Activated CD8-positive, alpha-beta T cell treated with anti-CD3 and anti-CD28 coated beads, Interleukin-2, amount 10 ng/mL, durations not matched to agents 7 days and 5 days (primary cell): ENCODE measurements at regions not wholly inside any gene's neighbourhood (a gene's known extent, or its start where the extent isn't known, plus 50 kb on each side); places are given as distances from the start of the nearest gene placed in this dataset.
"Not testable (repeated sequence)": the region's sequence is repeated elsewhere in the genome, so short reads cannot be mapped to it uniquely, and the experiment has no call there.

Experiments
- ATAC-seq: fragments of 150-1000 bp; cut with Tn5 transposase; one replicate; pipeline ENCODE4 v1.10.0; 2021; ENCODE audit warnings: moderate library complexity
- CTCF ChIA-PET: fragments of 350-600 bp; sonication (Branson Sonifier 250); formaldehyde crosslinking; loops from one replicate; lab custom pipeline; 2021; ENCODE audit warnings: antibody characterized with exemption; lab: Charles Lee
- POLR2A ChIA-PET: fragments of 350-600 bp; sonication (Branson Sonifier 250); formaldehyde crosslinking; loops from one replicate; lab custom pipeline; 2021; ENCODE audit warnings: antibody characterized with exemption; lab: Charles Lee
- DNase-seq: peaks from one replicate; pipeline ENCODE4 v3.0.0-alpha.2; 2020
- H3K27ac Mint-ChIP-seq: one replicate; pipeline ENCODE4 v1.8.0; 2021; ENCODE audit warnings: mild to moderate bottlenecking, mixed read lengths
- H3K27me3 Mint-ChIP-seq: one replicate; pipeline ENCODE4 v1.8.0; 2021; ENCODE audit warnings: low read depth, mixed read lengths
- H3K36me3 Mint-ChIP-seq: one replicate; pipeline ENCODE4 v1.8.0; 2021; ENCODE audit warnings: low read depth, mixed read lengths
- H3K4me1 Mint-ChIP-seq: one replicate; pipeline ENCODE4 v1.8.0; 2021; ENCODE audit warnings: low read depth, mixed read lengths
- H3K4me3 Mint-ChIP-seq: one replicate; pipeline ENCODE4 v1.8.0; 2021; ENCODE audit warnings: mild to moderate bottlenecking, mixed read lengths
- H3K9me3 Mint-ChIP-seq: one replicate; pipeline ENCODE4 v1.8.0; 2022; ENCODE audit warnings: mixed read lengths; ENCODE audit not compliant: insufficient read depth

DNA sequence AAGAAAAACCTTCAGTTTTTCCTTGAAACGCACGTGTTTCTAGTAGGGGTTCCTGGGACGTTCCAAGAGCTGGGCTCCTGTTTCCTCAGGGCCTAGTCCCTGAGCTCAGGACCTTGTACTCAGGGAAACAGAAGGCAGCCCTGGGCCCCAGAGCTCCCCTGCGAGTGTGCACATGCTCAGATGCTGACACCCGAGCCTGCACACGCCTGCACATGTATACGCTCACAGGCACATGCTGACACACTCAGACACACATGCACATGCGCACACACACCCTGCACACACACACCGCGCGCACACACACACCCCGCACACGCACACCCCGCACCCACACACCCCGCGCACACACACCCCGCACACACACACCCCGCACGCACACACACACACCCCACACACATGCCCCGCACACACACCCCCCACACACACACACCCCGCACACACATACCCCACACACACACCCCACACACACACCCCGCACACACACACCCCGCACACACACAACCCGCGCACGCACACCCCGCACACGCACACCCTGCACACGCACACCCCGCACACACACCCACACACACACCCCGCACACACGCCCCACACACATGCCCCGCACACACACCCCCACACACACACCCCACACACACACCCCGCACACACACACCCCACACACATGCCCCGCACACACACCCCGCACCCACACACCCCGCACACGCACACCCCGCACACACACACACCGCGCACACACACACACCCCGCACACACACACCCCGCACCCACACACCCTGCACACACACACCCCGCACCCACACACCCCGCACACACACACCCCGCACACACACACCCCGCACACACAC, 52.2 kb downstream of the CALML3 start:
- DNase-seq (no peak), ATAC-seq (no peak)
- ChIA-PET CTCF (no interaction called here), POLR2A (no interaction called here)
- Mint-ChIP-seq H3K27me3 (peaks cover 2% of the 10 kb centered on the region), H3K9me3 (no peaks in the 10 kb centered on the region), H3K27ac (no peak overlapping the region), H3K4me3 (no peak overlapping the region), H3K4me1 (no peaks in the 10 kb centered on the region), H3K36me3 (no peaks in the 10 kb centered on the region)

GRCh38 chr10:5580038-5580428, 55.3 kb downstream of the CALML3 start:
- H3K4me3 Mint-ChIP-seq, H3K27me3 Mint-ChIP-seq, ATAC-seq, H3K4me1 Mint-ChIP-seq, POLR2A ChIA-PET, H3K36me3 Mint-ChIP-seq, H3K9me3 Mint-ChIP-seq, CTCF ChIA-PET, H3K27ac Mint-ChIP-seq, DNase-seq: not testable (repeated sequence)

GRCh38 chr10:5581670-5582566, 57.2 kb downstream of the CALML3 start:
- CTCF ChIA-PET, result interaction anchor here (1.0 kb wide), 2 partner anchors 47 to 48 kb away, joined by 3 read pairs; no protein-coding TSS in a partner anchor
- ATAC-seq (no peak), DNase-seq (no peak)
- no peaks in the 10 kb centered on the region for H3K9me3 Mint-ChIP-seq
- H3K27me3 Mint-ChIP-seq, result peaks cover 6% of the 10 kb centered on the region
- no peak overlapping the region for H3K4me3 Mint-ChIP-seq
- H3K4me1 Mint-ChIP-seq, result no peaks in the 10 kb centered on the region
- no peaks in the 10 kb centered on the region for H3K36me3 Mint-ChIP-seq
- POLR2A ChIA-PET, result no interaction called here
- H3K27ac Mint-ChIP-seq, result no peak overlapping the region

DNA sequence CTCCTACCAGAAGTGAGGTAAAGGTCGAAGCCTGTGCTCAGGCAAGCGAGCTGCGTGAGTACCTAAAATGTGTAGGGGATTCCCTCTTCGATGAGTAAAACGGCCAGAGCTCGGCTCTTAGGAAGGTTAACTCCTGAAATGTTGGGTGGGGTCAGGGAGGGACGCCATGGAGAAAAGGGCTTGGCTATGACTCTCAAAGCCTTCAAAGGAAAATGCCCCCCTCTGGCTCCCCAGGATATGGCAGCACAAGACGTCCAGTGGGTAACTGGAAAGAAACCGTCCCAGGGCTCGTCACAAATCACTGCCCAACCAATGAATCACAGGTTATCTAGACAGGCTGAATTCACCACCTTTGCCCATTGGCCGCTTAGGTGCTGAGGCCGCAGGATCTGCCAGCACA, 58.0 kb downstream of the CALML3 start:
- no peak for DNase-seq
- no peak overlapping the region for H3K4me3 Mint-ChIP-seq
- H3K36me3 Mint-ChIP-seq, result no peaks in the 10 kb centered on the region
- H3K27ac Mint-ChIP-seq, result no peak overlapping the region
- H3K9me3 Mint-ChIP-seq, result no peaks in the 10 kb centered on the region
- no peak for ATAC-seq
- no peaks in the 10 kb centered on the region for H3K4me1 Mint-ChIP-seq
- ChIA-PET POLR2A (no interaction called here), CTCF (interaction anchor here (1.0 kb wide), 1 partner anchor 46 kb away, joined by 3 read pairs; no protein-coding TSS in a partner anchor)
- H3K27me3 Mint-ChIP-seq, result peaks cover 6% of the 10 kb centered on the region

GRCh38 chr10:5583525-5584175, 58.9 kb downstream of the CALML3 start:
- H3K4me1 Mint-ChIP-seq, result no peaks in the 10 kb centered on the region
- CTCF ChIA-PET, result no interaction called here
- no peak overlapping the region for H3K27ac Mint-ChIP-seq
- no peaks in the 10 kb centered on the region for H3K36me3 Mint-ChIP-seq
- POLR2A ChIA-PET, result no interaction called here
- H3K27me3 Mint-ChIP-seq, result peaks cover 6% of the 10 kb centered on the region
- no peak for DNase-seq
- no peaks in the 10 kb centered on the region for H3K9me3 Mint-ChIP-seq
- no peak for ATAC-seq
- H3K4me3 Mint-ChIP-seq, result no peak overlapping the region

GRCh38 chr10:5584895-5585516, 60.2 kb downstream of the CALML3 start:
- Mint-ChIP-seq H3K4me1 (no peaks in the 10 kb centered on the region), H3K36me3 (no peaks in the 10 kb centered on the region), H3K9me3 (no peaks in the 10 kb centered on the region), H3K27ac (no peak overlapping the region), H3K27me3 (peaks cover 6% of the 10 kb centered on the region), H3K4me3 (no peak overlapping the region)
- CTCF ChIA-PET, result interaction anchor here (1.0 kb wide), 1 partner anchor 38 kb away, joined by 3 read pairs; no protein-coding TSS in a partner anchor
- ATAC-seq, result no peak
- no peak for DNase-seq
- POLR2A ChIA-PET, result no interaction called here

GRCh38 chr10:5585517-5586206, 60.9 kb downstream of the CALML3 start:
- no peak for ATAC-seq
- no peaks in the 10 kb centered on the region for H3K36me3 Mint-ChIP-seq
- H3K27ac Mint-ChIP-seq, result no peak overlapping the region
- ChIA-PET CTCF (interaction anchor here (1.0 kb wide), 1 partner anchor 37 kb away, joined by 3 read pairs; no protein-coding TSS in a partner anchor), POLR2A (no interaction called here)
- H3K9me3 Mint-ChIP-seq, result no peaks in the 10 kb centered on the region
- DNase-seq, result no peak
- H3K4me3 Mint-ChIP-seq, result no peak overlapping the region
- H3K4me1 Mint-ChIP-seq, result no peaks in the 10 kb centered on the region
- peaks cover 3% of the 10 kb centered on the region for H3K27me3 Mint-ChIP-seq

DNA sequence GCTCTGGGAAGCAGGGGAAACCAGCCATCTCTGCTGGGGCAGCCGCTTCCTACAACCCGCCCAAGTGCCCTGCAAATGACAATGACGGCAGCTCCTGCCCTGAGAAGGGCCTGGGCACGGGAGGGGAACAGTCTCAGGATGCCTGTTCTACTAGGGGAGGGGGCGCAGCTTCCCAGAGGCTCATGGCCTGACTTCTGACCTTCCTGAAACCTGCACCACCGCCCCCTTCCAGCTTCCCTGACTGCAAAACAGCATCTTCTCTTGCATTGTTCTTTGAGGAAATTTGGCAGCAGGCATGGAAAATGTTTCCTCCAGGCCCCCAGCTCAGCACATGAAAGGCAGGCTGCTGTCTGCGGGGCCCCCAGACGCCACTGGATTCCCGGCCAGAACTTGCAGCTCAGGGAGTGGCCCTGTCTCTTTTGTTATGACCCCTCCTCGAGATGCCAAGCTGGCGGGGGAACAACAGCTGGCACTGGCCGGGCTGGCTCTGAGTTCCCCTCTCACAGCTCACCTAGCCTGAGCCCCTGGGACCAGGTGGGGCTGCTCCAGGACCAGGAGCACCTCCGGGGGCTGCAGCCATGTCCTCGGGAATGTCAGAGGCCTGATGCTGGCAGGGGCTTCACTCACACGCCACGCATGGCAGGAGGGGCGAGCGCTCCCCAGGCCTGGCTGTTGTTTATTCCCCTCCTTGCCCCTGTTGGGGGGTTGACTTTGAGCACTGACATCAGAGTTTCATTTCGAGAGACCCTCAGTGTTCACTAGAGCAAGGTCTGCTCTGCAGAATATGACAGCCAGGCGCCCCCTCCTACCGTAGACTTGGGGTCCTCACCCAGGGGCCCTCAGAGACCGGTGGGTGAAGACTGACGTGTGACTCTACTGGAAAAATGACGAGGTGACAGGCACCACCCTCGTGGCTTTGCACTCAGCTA, 62.7 kb downstream of the CALML3 start:
- H3K27me3 Mint-ChIP-seq, result peaks cover 3% of the 10 kb centered on the region
- H3K4me3 Mint-ChIP-seq, result no peak overlapping the region
- no peaks in the 10 kb centered on the region for H3K9me3 Mint-ChIP-seq
- no peak overlapping the region for H3K27ac Mint-ChIP-seq
- ChIA-PET POLR2A (no interaction called here), CTCF (no interaction called here)
- DNase-seq (no peak), ATAC-seq (no peak)
- no peaks in the 10 kb centered on the region for H3K4me1 Mint-ChIP-seq
- H3K36me3 Mint-ChIP-seq, result no peaks in the 10 kb centered on the region

- Mint-ChIP-seq H3K9me3 (no peaks in the 10 kb centered on the region), H3K27me3 (peaks cover 3% of the 10 kb centered on the region), H3K4me3 (no peak overlapping the region), H3K27ac (no peak overlapping the region), H3K36me3 (no peaks in the 10 kb centered on the region), H3K4me1 (no peaks in the 10 kb centered on the region)
- ChIA-PET POLR2A (no interaction called here), CTCF (no interaction called here)
- ATAC-seq (no peak), DNase-seq (no peak)
Observed at GRCh38 chr10:5588080-5588453, 63.3 kb downstream of the CALML3 start.

GRCh38 chr10:5588603-5589002, 63.8 kb downstream of the CALML3 start:
- H3K4me3 Mint-ChIP-seq, result no peak overlapping the region
- no peak overlapping the region for H3K27ac Mint-ChIP-seq
- CTCF ChIA-PET, result no interaction called here
- DNase-seq, result no peak
- H3K9me3 Mint-ChIP-seq, result no peaks in the 10 kb centered on the region
- H3K36me3 Mint-ChIP-seq, result no peaks in the 10 kb centered on the region
- H3K27me3 Mint-ChIP-seq, result peaks cover 2% of the 10 kb centered on the region
- POLR2A ChIA-PET, result no interaction called here
- H3K4me1 Mint-ChIP-seq, result no peaks in the 10 kb centered on the region
- ATAC-seq, result no peak
